HG03108 (cell line): ENCODE measurements at regions not wholly inside any gene's neighbourhood (a gene's known extent, or its start where the extent isn't known, plus 50 kb on each side); places are given as distances from the start of the nearest gene placed in this dataset.
A peak's percentile ranks its signal among the peaks of the same experiment; 100 is the strongest.
"Not testable (repeated sequence)": the region's sequence is repeated elsewhere in the genome, so short reads cannot be mapped to it uniquely, and the experiment has no call there.

Source experiments
- ATAC-seq: cut with Tn5 transposase; IDR thresholded peaks from one replicate; pipeline ENCODE4 v1.9.1; 2021; ENCODE audit warnings: moderate library complexity; ENCODE audit not compliant: unreplicated experiment

DNA sequence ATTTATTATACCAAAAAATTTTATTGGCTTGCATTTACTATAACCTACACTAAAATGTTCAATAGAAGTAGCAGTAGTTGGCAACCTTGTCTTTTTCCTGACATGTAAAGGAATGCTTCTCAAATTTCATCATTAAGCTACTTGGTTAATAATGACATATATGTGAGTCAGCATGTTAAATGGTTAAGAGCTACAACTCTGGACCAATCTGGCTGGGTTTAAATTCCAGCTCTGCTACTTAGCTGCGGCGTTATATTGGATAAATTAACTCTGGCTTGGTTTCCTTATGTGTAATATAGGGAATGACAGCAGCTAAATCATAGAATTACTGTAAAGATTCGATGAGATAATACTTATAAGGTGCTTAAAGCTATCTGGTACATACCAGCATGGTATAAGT, 53.7 kb upstream of the OTOGL start:
- ATAC-seq, result no peak

DNA sequence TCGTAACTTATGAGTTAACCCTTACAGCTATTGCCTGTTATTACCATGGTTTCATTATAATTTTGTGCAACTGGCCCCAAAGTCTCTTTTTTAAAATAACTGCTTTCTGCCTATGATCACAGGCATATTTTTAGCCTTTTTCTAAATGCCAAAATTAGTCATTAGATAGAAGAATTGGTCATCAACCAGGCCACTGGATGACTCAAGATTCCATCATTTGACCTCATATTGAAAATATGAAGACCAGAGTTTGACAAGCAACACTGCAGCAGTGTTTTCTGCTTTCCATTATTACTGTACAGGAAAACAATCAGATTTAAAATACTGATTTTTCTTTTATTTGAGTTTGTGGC, 54.7 kb upstream of the OTOGL start:
- no peak for ATAC-seq

DNA sequence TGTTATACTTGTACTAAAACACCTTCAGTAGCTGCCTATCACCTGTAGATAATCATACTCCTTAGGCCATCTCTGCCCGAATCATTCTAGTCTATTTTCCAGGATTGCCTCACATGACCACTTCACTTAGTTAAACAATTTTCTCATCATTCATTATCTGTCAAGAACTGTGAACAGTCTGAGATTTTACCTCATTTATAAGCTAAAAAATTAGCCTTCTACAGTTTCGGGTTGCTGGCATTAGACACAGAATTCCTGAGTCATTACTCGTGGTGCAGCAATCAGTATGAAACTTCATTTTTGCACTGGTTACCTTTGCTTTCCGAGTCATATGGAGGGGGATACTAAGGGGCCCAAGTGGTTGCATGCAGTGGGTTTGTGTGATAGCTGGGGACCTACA, 57.6 kb upstream of the OTOGL start:
- no peak for ATAC-seq

DNA sequence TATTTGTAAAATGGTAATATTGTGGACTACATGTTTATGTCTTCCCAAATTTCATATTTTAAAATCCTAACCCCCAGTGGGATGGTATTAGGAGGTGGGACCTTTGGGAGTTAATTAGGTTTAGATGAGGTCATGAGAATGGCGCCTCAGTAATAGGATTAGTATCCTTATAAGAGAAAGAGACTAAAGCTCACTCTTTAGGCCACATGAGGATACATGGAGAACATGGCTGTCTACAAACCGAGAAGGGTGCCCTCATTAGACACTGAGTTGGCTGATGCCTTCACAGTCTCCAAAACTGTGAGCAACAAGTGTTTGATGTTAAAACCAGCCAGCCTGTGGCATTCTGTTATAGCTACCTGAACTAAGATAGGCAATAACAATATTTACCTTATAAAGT, 58.3 kb upstream of the OTOGL start:
- no peak for ATAC-seq

DNA sequence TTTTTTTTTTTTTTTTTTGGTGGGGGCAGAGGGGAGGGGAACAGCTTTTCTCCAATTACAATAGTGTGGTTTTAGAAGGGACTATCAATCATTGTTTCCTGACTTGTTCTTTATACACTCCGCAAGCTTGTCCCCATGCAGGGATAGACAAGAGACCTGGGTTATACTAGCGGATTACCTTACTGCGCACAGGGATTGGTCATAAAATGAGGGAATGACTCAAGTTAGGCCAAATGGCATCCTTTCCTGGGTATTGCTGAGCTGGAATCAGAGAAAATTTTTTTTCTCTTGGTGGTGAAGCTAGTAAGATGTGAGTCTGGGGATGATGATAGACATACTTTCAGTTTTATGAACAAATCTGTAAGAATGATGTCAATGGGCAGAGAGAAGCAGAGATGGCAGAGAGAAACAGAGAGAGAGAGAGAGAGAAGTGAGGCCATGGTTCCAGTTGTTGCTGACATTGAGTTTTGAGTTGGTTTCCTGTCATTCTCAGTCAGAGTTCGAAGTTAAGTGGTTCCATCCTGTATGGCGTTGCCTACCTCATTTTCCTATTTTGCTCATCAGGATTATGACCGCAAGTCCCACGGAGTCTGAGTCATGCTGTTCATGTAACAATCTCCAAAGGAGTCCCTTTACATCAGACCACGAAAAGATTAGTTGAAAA, 59.1 kb upstream of the OTOGL start:
- ATAC-seq, result no peak

DNA sequence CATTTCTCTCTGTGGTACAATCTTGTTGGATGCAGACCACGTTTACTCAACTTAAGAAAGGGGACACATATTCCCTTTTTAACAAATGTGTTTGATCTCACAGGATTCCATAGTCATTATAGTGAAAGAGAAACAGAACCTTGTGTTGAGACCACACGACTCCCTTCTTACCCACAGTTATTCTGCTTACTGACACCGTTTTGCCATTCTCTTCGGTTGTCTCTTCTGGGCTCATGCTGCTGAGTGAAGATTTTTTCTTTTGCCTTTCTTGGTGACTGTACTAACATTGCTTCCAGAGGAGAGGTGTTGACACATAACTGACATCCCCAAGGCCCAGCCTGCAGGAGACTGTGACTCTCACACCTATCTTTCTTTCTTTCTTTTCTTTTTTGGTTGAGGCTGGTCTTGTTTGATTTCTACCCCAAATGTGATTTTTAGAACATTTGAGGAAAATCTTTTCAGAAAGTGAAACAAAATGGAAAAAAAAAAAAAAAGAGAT, 61.2 kb upstream of the OTOGL start:
- no peak for ATAC-seq

DNA sequence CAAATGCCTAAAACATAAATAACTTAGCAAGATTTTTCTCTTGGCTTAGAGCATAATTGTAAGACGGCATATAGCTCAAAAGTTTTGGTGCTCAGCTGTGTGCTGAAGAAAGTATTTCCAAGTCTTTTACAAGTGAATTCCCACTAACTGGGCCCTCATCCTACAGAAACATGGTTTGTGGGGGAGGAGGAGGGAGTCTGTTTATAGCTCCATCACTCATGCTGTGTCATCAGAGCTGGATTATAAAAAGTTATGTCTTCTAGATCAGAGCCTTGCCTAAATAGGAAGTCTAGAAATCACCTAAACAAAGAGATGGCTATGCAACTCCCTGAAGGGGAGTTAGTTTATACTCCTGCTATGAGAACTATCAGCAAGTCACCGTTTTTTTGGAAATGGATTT, 65.9 kb upstream of the OTOGL start:
- no peak for ATAC-seq

DNA sequence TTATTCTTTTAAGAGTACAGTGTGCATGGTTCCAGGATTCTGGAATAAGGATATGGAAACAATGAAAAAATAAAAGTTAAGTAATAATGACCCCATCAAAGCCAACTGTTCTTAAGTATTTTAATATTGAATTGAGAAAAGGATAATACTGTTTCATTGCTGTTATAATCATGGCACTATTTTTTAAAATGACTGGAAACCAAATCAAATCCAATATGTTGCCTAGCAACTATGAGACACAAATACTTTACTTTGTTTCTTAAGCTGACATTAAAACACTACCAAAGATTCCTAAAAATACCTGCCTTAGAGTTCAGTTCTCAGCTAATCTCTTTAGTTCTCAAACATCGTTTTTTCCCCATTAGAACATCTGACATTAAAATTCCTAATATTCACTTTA, 66.4 kb upstream of the OTOGL start:
- no peak for ATAC-seq

DNA sequence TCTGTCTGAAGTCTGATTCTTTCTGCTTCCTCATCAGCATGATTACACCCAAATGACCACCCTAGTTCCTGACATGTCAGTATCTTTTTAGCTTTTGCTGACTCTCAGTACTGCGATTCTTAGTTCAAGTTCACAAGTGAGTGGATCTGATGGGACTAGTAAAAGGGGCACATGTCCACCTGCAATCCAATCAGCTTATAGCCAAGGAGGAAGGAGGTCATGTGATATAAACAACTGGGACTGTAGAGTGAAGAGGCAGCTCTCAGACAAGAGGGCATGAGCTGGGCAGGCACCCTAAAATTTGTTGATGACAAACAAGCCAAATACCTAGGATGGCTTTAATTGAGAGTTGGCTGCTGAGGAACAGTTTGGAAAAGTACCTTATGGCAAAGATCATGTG, 68.1 kb upstream of the OTOGL start:
- no peak for ATAC-seq

DNA sequence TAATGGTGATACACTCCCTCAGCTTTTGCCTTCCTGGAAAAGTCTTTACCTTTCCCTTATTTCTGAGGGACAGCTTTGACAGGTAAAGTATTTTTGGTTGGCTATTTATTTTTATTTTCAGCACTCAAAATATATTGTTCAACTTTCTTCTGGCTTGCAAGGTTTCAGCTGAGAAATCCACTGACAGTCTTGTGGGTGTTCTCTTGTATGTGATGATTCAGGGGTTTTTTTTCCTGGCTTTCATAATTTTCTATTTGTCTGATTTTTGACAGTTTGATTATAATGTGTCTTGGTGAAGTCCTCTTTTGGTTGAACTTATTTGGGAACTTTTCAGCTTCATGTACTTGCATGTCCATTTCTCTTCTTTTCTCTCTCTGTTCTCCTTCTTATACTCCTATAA, 73.7 kb upstream of the OTOGL start:
- ATAC-seq, result no peak

DNA sequence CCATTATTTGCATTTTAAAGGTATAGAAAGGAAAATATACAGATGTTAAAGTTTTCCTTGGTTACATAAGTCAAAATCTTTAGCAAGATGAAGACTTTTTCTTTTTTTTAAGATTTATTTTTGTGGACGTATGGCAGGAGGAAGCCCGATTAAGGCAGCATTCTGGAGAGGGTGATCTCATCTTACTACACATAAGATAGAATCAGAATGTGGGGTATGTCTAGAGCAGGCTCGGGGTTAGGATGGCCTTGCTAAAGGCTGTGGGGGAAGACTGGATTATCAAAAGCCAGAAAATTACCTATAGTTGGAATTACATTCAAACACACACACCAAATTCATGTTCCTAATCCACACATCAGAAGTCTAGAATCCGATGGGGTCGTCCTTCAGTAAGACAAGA, 79.6 kb upstream of the OTOGL start:
- no peak for ATAC-seq

DNA sequence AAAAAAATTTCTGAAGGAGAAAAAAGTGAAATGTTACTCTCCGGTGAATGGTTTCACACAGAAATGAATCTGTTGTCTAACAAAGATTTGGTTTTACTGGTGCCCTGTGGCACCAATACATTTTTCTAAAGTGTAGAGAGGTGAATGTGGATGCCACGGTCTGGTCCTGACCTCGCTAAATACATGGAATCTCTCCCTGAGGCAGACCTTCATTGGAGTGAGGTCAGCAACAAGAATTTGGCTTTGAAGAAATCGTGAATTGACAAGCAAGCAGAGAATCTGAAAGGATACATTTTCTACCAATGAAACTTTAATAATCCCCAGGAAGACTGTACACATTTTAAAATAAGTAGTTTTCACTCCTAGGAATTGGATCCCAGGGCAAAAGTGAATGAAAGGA, 81.2 kb upstream of the OTOGL start:
- no peak for ATAC-seq

DNA sequence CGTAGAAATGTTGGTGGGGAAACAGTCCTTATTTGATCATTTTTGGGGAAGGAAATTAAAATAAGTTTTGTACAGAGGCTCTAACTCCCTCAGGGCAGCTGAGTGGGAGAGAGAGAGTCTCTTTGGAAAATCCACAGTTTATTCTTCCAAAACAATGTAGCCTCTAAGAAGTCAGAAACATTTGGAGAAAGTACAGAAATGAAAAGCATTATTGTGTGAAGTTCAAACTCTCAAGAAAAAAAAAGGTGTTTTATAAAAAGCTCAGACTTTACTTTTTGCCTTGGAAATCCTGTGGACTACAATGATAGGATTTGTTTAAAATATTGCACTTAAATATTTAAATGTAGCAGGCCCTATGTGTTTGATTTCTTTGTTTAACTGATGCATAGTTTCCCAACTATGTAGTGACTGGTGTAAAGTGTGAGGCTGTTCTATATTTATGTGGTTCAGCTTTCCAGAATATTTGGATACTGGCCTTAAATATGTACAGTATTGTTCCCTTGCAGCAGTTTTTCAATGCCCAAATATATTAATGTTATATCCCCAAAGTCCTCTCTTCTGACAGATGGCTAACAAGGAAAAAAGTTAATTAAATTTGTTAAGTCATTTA, 82.0 kb upstream of the OTOGL start:
- ATAC-seq, result no peak

DNA sequence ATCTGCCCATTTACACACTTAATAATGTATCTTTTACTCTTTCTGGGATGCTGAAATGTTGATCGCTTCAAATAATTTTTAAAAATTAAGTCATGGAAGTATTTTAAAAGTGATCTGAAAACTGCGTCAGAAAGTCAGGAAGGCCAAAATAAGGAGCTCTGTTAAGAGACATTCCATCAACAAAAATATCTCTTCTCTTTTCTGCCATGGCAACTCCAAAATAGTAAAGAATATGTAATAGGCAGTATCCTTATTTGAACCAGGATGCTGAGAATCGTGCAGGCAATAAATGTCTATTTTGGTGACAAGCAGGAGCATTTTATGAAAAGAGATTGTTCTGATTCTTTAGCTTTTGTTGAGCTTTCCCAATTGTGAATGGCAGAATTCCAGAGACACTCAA, 81.8 kb upstream of the PPP1R12A start:
- no peak for ATAC-seq

DNA sequence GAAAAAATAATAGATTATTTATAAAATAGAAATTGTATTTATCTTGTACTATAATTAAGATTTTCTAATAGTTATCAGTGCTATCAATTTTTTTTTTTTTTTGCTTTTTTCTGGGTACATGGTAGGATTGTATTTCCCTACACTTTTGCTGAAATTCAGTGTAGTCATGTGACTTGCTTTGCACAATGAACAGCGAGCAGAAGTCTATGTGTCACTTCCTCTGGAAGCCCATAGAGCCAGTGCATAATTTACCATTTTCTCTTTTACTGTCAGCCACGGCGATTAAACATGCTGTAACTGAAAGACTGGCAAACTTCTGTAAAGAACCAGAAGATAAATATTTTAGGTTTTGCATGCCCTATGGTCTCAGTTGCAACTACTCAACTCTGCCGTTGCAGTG, 80.8 kb upstream of the PPP1R12A start:
- ATAC-seq, result no peak

DNA sequence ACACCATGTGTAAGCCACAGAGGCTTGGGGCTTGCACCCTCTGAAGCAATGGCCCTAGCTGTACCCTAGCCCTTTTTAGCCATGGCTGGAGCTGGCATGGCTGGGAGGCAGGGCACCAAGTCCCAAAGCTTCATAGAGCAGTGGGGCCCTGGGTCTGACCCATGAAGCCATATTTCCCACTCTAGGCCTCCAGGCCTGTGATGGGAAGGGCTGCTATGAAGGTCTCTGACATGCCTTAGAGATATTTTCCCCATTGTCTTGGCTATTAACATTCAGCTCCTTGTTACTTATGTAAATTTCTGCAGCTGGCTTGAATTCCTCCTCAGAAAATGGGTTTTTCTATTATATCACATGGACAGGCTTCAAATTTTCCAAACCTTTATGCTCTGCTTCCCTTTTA, 68.8 kb upstream of the PPP1R12A start:
- not testable (repeated sequence) for ATAC-seq

DNA sequence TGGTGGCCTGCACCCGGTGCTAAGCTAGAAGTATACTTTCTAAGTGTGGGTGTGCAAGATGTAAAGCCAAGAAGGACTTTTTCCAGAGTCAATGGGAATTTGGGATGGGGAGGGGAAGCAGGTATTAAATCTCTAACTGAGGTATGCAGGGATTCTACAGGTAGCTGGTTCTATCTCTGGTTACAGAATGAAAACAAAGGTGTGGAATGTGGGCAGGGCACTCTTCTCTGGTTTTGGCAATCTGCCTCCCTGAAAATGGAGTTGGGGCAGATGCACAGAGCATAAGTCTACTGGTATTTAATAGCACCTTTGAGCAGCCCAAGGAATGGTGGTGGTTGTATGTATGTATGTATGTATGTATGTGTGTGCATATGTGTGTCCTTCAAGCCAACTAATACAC, 66.7 kb upstream of the PPP1R12A start:
- ATAC-seq, result no peak

DNA sequence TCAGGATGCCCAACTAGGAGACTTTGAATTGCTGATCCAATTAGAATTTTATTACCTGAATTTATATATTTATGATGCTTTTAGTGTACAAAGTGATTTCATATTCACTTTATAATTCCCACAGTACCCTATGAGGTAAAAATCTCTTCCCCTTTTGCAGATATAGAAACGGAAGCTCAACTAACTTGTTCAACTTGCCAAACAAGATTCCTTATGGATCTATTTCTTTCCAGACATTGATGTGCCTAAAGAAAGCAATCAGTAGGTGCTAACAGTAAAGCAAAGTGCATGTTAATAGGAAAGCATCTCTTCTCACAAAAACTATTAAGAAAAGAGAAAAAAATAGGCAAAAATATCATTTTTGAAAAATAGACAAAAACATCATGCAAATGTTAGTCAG, 65.9 kb upstream of the PPP1R12A start:
- ATAC-seq, result no peak

DNA sequence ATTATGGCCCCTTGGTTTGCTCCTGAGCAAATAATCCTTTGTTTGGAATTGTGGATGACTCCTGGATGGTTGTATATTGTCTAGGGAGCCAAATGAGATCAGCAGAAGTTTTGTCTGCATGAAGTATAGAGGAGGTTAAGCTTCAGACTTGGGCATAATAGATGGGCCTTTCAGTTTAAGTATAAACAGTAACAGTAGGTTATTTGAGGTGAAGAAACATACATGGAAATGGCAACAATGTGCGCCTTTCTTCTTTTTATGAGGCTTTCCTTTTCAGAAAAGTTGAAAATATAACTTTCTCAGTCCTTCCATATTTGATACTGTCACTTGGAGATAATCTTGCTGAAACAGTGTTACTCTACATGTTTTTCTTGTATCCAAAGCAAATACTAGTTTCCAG, 63.7 kb upstream of the PPP1R12A start:
- ATAC-seq, result no peak

DNA sequence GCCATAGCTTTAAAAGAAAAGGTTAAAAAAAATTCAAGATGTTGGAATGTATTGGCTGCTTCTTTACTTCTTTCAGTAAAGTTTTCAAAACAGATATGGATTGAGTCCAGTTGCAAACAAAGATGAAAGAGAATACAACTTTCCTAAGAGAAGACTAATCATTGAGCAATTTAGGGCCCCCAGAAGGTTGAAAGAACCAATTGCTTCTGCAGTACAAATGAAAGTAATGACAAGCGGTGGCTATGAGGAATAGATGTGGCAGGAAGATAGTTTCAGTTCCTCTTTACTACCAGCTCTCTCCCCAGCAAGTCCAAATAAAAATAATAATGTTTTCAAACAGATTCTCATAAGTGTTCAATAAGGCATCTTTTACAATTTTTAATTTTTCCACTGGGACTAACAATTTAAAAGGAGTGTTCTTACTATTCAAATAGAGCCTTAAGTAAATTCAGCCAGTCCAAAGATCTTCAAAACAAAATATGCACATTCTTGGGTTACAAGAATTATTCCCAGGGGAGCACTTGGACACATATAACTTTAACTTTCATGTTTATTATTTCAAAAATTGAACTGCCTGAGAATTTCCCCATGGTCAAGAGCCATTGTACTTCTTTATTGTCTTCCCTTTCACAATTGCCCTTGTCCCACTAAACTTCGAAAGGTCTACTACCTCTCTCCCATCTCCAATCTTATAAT, 62.3 kb upstream of the PPP1R12A start:
- ATAC-seq, result peak; percentile 100

DNA sequence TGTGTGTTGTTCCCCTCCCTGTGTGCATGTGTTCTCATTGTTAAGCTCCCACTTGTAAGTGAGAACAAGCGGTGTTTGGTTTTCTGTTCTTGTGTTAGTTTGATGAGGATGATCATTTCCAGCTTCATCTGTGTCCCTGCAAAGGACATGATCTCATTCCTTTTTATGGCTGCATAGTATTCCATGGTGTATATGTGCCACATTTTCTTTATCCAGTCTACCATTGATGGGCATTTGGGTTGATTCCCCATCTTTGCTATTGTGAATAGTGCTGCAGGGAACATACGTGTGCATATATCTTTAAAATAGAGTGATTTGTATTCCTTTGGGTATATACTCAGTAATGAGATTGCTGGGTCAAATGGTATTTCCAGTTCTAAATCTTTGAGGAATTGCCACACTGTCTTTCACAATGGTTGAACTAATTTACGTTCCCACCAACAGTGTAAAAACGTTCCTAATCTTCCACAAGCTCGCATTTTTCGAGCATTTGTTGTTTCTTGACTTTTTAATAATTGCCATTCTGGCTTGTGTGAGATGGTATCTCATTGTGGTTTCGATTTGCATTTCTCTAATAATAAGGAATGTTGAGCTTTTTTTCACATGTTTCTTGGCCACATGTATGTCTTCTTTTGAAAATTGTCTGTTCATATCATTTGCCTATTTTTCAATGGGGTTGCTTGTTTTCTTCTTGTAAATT, 60.6 kb upstream of the PPP1R12A start:
- not testable (repeated sequence) for ATAC-seq
